ENCODE measurements at regions not wholly inside any gene's neighbourhood (a gene's known extent, or its start where the extent isn't known, plus 50 kb on each side); places are given as distances from the start of the nearest gene placed in this dataset.
"Not testable (repeated sequence)": the region's sequence is repeated elsewhere in the genome, so short reads cannot be mapped to it uniquely, and the experiment has no call there.

DNA sequence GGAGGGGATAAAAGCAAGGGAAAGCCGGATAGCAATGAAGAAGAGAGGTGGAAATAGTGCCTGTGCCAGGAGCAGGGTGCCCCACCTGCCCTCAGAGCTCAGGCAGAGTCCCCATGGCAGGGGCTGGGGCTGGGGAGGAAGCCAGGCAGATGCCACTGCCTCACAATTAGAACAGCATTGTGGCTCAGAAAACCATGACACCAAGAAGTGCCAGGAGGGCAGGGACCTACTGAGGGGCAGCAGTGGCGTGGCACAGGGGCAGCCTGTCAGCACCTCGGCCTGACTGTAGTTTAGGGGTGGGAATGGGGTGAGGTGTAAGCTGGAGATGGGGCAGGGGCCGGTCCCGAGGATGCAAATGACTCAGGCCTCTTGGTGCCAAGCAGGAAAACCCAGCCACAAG, 532.1 kb upstream of the B3GAT1 start:
- no peak for DNase-seq (ENCODE audit: low spot score)

- no peak for DNase-seq (ENCODE audit: low spot score)
Measured at GRCh38 chr11:134943544-134943943, 531.5 kb upstream of the B3GAT1 start.

- DNase-seq (ENCODE audit: low spot score) = no peak
Measured at GRCh38 chr11:134942681-134943080, 530.6 kb upstream of the B3GAT1 start.

GRCh38 chr11:134941936-134942600, 530.0 kb upstream of the B3GAT1 start:
- not testable (repeated sequence) for DNase-seq (ENCODE audit: low spot score)

- no peak for DNase-seq (ENCODE audit: low spot score)
Measured at GRCh38 chr11:134941326-134941725, 529.3 kb upstream of the B3GAT1 start.

- DNase-seq (ENCODE audit: low spot score) = no peak
Measured at GRCh38 chr11:134940441-134941126, 528.5 kb upstream of the B3GAT1 start.

DNA sequence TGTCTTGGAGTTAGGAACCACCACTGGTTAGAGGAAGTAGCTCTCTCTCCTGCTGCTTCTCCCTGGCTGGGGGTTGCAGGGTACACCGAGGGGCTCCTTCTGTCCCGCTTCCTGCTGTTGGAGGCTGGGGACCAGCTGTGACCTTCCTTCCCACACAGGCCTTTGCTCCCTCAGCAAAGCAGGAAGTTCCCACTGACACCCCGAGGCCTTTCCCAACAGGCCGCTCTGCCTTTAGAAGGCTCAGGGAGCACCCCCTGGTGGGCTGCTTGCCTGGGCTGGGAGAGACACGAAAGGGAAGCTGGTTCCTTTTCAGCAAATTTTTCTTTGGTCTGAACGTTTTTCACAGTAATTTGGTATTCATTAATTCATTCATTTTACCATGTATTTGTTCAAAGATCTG, 527.9 kb upstream of the B3GAT1 start:
- no peak for DNase-seq (ENCODE audit: low spot score)

- DNase-seq (ENCODE audit: low spot score) = no peak
Measured at GRCh38 chr11:134939031-134939430, 527.0 kb upstream of the B3GAT1 start.

GRCh38 chr11:134938212-134938611, 526.2 kb upstream of the B3GAT1 start:
- DNase-seq (ENCODE audit: low spot score) = no peak

DNA sequence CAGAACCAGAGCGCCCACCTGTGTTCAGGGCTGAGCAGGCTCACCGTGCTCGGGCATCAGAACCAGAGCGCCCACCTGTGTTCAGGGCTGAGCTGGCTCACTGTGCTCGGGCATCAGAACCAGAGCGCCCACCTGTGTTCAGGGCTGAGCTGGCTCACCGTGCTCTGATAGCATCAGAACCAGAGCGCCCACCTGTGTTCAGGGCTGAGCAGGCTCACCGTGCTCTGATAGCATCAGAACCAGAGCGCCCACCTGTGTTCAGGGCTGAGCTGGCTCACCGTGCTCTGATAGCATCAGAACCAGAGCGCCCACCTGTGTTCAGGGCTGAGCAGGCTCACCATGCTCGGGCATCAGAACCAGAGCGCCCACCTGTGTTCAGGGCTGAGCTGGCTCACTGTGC, 525.2 kb upstream of the B3GAT1 start:
- not testable (repeated sequence) for DNase-seq (ENCODE audit: low spot score)

- no peak for DNase-seq (ENCODE audit: low spot score)
Measured at GRCh38 chr11:134932761-134933160, 520.7 kb upstream of the B3GAT1 start.

DNA sequence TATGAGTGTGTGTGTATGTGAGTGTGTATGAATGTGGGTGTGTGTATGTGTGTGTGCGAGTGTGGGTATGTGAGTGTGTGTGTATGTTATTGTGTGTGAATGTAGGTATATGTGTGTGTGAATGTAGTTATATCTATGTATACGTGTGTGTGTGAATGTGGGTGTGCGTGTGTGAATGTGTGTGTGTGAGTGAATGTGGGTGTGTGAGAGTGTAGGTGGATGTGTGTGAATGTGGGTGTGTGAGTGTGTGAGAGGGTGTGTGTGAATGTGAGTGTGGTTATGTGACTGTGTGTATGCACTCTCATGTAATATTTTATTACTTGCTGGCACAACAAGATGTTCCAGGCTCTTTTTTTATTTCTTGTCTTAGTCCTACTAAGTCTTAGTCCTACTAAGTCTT, 513.4 kb upstream of the B3GAT1 start:
- no peak for DNase-seq (ENCODE audit: low spot score)

GRCh38 chr11:134923441-134923840, 511.4 kb upstream of the B3GAT1 start:
- DNase-seq (ENCODE audit: low spot score) = no peak

- no peak for DNase-seq (ENCODE audit: low spot score)
Measured at GRCh38 chr11:134921938-134922337, 509.9 kb upstream of the B3GAT1 start.

GRCh38 chr11:134920851-134921608, 509.0 kb upstream of the B3GAT1 start:
- no peak for DNase-seq (ENCODE audit: low spot score)

- no peak for DNase-seq (ENCODE audit: low spot score)
Measured at GRCh38 chr11:134916421-134917213, 504.6 kb upstream of the B3GAT1 start.

DNA sequence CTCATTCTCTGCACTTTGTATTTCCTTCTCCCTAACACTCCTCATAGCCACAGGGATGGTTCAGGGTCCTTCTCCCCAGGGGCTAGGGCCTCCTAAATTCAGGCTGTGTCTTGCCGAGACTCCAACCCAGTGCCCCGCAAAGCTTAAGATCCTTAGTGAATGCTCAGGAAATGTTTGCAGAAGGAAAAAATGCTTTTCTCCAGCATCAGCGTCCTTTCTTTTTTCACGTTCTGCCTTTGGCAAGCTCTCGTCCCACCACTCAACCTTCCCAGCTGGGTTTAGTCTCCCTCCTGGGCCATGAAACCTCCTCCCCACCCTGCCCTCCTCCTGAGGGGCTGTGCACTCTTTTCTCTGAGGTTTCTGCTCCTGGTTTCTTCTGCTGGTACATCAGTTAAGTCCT, 503.8 kb upstream of the B3GAT1 start:
- DNase-seq (ENCODE audit: low spot score) = no peak

- DNase-seq (ENCODE audit: low spot score) = no peak
Measured at GRCh38 chr11:134915212-134915611, 503.2 kb upstream of the B3GAT1 start.

GRCh38 chr11:134913999-134914590, 502.1 kb upstream of the B3GAT1 start:
- no peak for DNase-seq (ENCODE audit: low spot score)

DNA sequence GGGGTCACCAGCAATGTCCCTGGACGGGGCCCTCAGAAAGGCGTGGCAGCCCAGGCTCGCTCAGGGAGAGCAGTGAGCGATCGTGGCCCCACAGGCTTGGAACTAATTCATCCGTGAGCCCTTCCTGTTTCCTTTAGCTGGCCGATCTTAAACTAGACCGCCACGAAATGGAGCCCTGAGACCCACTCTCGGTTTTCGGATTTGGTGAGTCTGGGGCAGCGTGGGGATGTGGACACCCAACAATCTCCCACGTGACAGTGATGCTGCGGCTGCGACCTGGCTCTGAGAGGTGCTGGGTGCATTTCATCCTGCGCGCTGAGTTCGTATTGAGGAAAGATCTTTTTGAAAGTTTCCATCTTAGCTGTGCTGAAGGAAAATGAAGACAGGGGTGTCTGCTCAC, 501.3 kb upstream of the B3GAT1 start:
- no peak for DNase-seq (ENCODE audit: low spot score)

DNA sequence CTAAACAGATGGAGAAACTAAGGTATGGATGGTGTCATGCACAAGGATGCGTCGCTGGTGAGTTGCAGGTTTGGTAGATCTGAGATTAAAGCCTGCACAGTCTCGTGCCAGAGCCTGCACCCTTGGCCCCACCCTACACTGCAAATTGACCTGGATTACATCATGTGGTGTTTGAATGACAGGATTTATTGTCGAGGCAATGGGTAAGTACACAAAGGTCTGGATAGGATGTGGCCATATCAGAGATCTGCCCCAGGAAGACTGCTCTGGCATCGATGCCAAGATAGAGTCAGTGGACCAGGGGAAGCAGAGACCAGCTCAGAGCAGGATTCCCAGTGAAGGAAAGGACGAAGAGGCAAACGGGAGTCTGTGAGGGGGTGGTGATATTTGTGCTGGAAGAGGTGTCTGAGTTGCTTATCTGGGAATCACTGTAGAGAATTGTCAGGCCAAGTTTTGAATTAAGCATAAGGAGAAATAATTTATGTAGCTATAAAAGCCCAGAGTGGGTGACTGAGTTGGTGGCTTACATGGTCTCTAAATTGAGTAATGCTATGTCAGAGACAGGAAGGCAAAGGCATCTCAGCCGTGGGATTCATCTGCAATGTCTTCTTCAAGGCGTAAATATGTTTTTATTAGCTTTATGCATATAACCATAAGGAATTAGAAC, 499.6 kb upstream of the B3GAT1 start:
- no peak for DNase-seq (ENCODE audit: low spot score)
